ENCODE measurements at regions not wholly inside any gene's neighbourhood (a gene's known extent, or its start where the extent isn't known, plus 50 kb on each side); places are given as distances from the start of the nearest gene placed in this dataset.

GRCh38 chr12:84648425-84648824 lies 264.2 kb downstream of the SLC6A15 start:
- Histone ChIP-seq H3K4me1 (ENCODE audit: insufficient read depth, insufficient read length) (no peaks in the 10 kb centered on the region), H3K36me3 (ENCODE audit: insufficient read depth, insufficient read length, low read length) (no peaks in the 10 kb centered on the region), H3K4me3 (ENCODE audit: insufficient read length, low read depth) (no peak overlapping the region), H3K27me3 (ENCODE audit: insufficient read depth, insufficient read length) (no peaks in the 10 kb centered on the region), H3K9ac (ENCODE audit: insufficient read length, low read depth) (no peak overlapping the region), H3K9me3 (ENCODE audit: insufficient read depth, low read length) (no peaks in the 10 kb centered on the region)
- DNase-seq (ENCODE audit: low read depth, low spot score) = no peak
- TF ChIP-seq SUZ12 (IDR thresholded peaks at IDR 0.05; ENCODE audit: extremely low read depth, insufficient read depth, insufficient read length) (no peak), ZNF274 (IDR thresholded peaks at IDR 0.05; ENCODE audit: low read depth, low read length) (no peak), YY1 (IDR thresholded peaks at IDR 0.05; ENCODE audit: insufficient read depth, insufficient read length) (no peak)

- Histone ChIP-seq H3K4me3 (ENCODE audit: insufficient read length, low read depth) (no peak overlapping the region), H3K9me3 (ENCODE audit: insufficient read depth, low read length) (no peaks in the 10 kb centered on the region), H3K36me3 (ENCODE audit: insufficient read depth, insufficient read length, low read length) (no peaks in the 10 kb centered on the region), H3K9ac (ENCODE audit: insufficient read length, low read depth) (no peak overlapping the region), H3K4me1 (ENCODE audit: insufficient read depth, insufficient read length) (no peaks in the 10 kb centered on the region), H3K27me3 (ENCODE audit: insufficient read depth, insufficient read length) (no peaks in the 10 kb centered on the region)
- TF ChIP-seq SUZ12 (IDR thresholded peaks at IDR 0.05; ENCODE audit: extremely low read depth, insufficient read depth, insufficient read length) (no peak), YY1 (IDR thresholded peaks at IDR 0.05; ENCODE audit: insufficient read depth, insufficient read length) (no peak), ZNF274 (IDR thresholded peaks at IDR 0.05; ENCODE audit: low read depth, low read length) (no peak)
- DNase-seq (ENCODE audit: low read depth, low spot score) = no peak
Observed at GRCh38 chr12:84644908-84645307, 267.7 kb downstream of the SLC6A15 start.

GRCh38 chr12:84643993-84644392 lies 268.6 kb downstream of the SLC6A15 start:
- H3K36me3 ChIP-seq (ENCODE audit: insufficient read depth, insufficient read length, low read length) = no peaks in the 10 kb centered on the region
- H3K27me3 ChIP-seq (ENCODE audit: insufficient read depth, insufficient read length) = no peaks in the 10 kb centered on the region
- TF ChIP-seq YY1 (IDR thresholded peaks at IDR 0.05; ENCODE audit: insufficient read depth, insufficient read length) = no peak
- no peaks in the 10 kb centered on the region for H3K4me1 ChIP-seq (ENCODE audit: insufficient read depth, insufficient read length)
- no peak overlapping the region for H3K4me3 ChIP-seq (ENCODE audit: insufficient read length, low read depth)
- H3K9me3 ChIP-seq (ENCODE audit: insufficient read depth, low read length) = no peaks in the 10 kb centered on the region
- H3K9ac ChIP-seq (ENCODE audit: insufficient read length, low read depth) = no peak overlapping the region
- DNase-seq (ENCODE audit: low read depth, low spot score) = no peak

GRCh38 chr12:84641940-84642545 lies 270.6 kb downstream of the SLC6A15 start:
- Histone ChIP-seq H3K27me3 (ENCODE audit: insufficient read depth, insufficient read length) (no peaks in the 10 kb centered on the region), H3K9me3 (ENCODE audit: insufficient read depth, low read length) (no peaks in the 10 kb centered on the region), H3K4me3 (ENCODE audit: insufficient read length, low read depth) (no peak overlapping the region), H3K9ac (ENCODE audit: insufficient read length, low read depth) (no peak overlapping the region), H3K36me3 (ENCODE audit: insufficient read depth, insufficient read length, low read length) (no peaks in the 10 kb centered on the region), H3K4me1 (ENCODE audit: insufficient read depth, insufficient read length) (no peaks in the 10 kb centered on the region)
- TF ChIP-seq ZNF274 (IDR thresholded peaks at IDR 0.05; ENCODE audit: low read depth, low read length) (no peak), YY1 (IDR thresholded peaks at IDR 0.05; ENCODE audit: insufficient read depth, insufficient read length) (no peak), SUZ12 (IDR thresholded peaks at IDR 0.05; ENCODE audit: extremely low read depth, insufficient read depth, insufficient read length) (no peak)
- no peak for DNase-seq (ENCODE audit: low read depth, low spot score)

GRCh38 chr12:84638811-84639368 lies 273.7 kb downstream of the SLC6A15 start:
- no peaks in the 10 kb centered on the region for H3K36me3 ChIP-seq (ENCODE audit: insufficient read depth, insufficient read length, low read length)
- TF ChIP-seq ZNF274 (IDR thresholded peaks at IDR 0.05; ENCODE audit: low read depth, low read length) (no peak), YY1 (IDR thresholded peaks at IDR 0.05; ENCODE audit: insufficient read depth, insufficient read length) (no peak), SUZ12 (IDR thresholded peaks at IDR 0.05; ENCODE audit: extremely low read depth, insufficient read depth, insufficient read length) (no peak)
- DNase-seq (ENCODE audit: low read depth, low spot score) = no peak
- no peak overlapping the region for H3K9ac ChIP-seq (ENCODE audit: insufficient read length, low read depth)
- no peak overlapping the region for H3K4me3 ChIP-seq (ENCODE audit: insufficient read length, low read depth)
- no peaks in the 10 kb centered on the region for H3K27me3 ChIP-seq (ENCODE audit: insufficient read depth, insufficient read length)
- H3K4me1 ChIP-seq (ENCODE audit: insufficient read depth, insufficient read length) = no peaks in the 10 kb centered on the region
- no peaks in the 10 kb centered on the region for H3K9me3 ChIP-seq (ENCODE audit: insufficient read depth, low read length)

- Histone ChIP-seq H3K9me3 (ENCODE audit: insufficient read depth, low read length) (no peaks in the 10 kb centered on the region), H3K27me3 (ENCODE audit: insufficient read depth, insufficient read length) (no peaks in the 10 kb centered on the region)
Observed at GRCh38 chr12:84637926-84638325, 274.7 kb downstream of the SLC6A15 start.

GRCh38 chr12:84636801-84637290 lies 275.8 kb downstream of the SLC6A15 start:
- H3K4me3 ChIP-seq (ENCODE audit: insufficient read length, low read depth) = no peak overlapping the region
- no peak overlapping the region for H3K9ac ChIP-seq (ENCODE audit: insufficient read length, low read depth)
- H3K27me3 ChIP-seq (ENCODE audit: insufficient read depth, insufficient read length) = no peaks in the 10 kb centered on the region
- H3K4me1 ChIP-seq (ENCODE audit: insufficient read depth, insufficient read length) = no peaks in the 10 kb centered on the region
- TF ChIP-seq YY1 (IDR thresholded peaks at IDR 0.05; ENCODE audit: insufficient read depth, insufficient read length) (no peak), SUZ12 (IDR thresholded peaks at IDR 0.05; ENCODE audit: extremely low read depth, insufficient read depth, insufficient read length) (no peak), ZNF274 (IDR thresholded peaks at IDR 0.05; ENCODE audit: low read depth, low read length) (no peak)
- no peaks in the 10 kb centered on the region for H3K36me3 ChIP-seq (ENCODE audit: insufficient read depth, insufficient read length, low read length)
- DNase-seq (ENCODE audit: low read depth, low spot score) = no peak
- H3K9me3 ChIP-seq (ENCODE audit: insufficient read depth, low read length) = no peaks in the 10 kb centered on the region

More at GRCh38 chr12:84637926-84638325, 274.7 kb downstream of the SLC6A15 start:
- TF ChIP-seq YY1 (IDR thresholded peaks at IDR 0.05; ENCODE audit: insufficient read depth, insufficient read length) (no peak), ZNF274 (IDR thresholded peaks at IDR 0.05; ENCODE audit: low read depth, low read length) (no peak), SUZ12 (IDR thresholded peaks at IDR 0.05; ENCODE audit: extremely low read depth, insufficient read depth, insufficient read length) (no peak)
- H3K4me3 ChIP-seq (ENCODE audit: insufficient read length, low read depth) = no peak overlapping the region
- no peak overlapping the region for H3K9ac ChIP-seq (ENCODE audit: insufficient read length, low read depth)
- H3K4me1 ChIP-seq (ENCODE audit: insufficient read depth, insufficient read length) = no peaks in the 10 kb centered on the region
- H3K36me3 ChIP-seq (ENCODE audit: insufficient read depth, insufficient read length, low read length) = no peaks in the 10 kb centered on the region
- no peak for DNase-seq (ENCODE audit: low read depth, low spot score)
